Ishikawa (cell line): ENCODE measurements at regions not wholly inside any gene's neighbourhood (a gene's known extent, or its start where the extent isn't known, plus 50 kb on each side); places are given as distances from the start of the nearest gene placed in this dataset.
A peak's percentile ranks its signal among the peaks of the same experiment; 100 is the strongest.

ENCODE experiments used
- CEBPB ChIP-seq: IDR thresholded peaks from 2 replicates; pipeline ENCODE4 v1.6.1; 2012
- CREB1 ChIP-seq: IDR thresholded peaks from 2 replicates; pipeline ENCODE4 v1.6.1; 2012; ENCODE audit warnings: low read depth
- EGR1 ChIP-seq: IDR thresholded peaks from 2 replicates; pipeline ENCODE4 v1.6.1; 2012
- EP300 ChIP-seq: IDR thresholded peaks from 2 replicates; pipeline ENCODE4 v1.6.1; 2012; ENCODE audit warnings: borderline replicate concordance
- FOXM1 ChIP-seq: IDR thresholded peaks from 2 replicates; pipeline ENCODE4 v1.6.1; 2012; ENCODE audit warnings: low read depth, borderline replicate concordance
- MAX ChIP-seq: IDR thresholded peaks from 2 replicates; pipeline ENCODE4 v1.6.1; 2012
- NFIC ChIP-seq: IDR thresholded peaks from 2 replicates; pipeline ENCODE4 v1.6.1; 2012
- RAD21 ChIP-seq: IDR thresholded peaks from 2 replicates; pipeline ENCODE4 v1.6.1; 2012; ENCODE audit warnings: low read depth
- REST ChIP-seq: IDR thresholded peaks from 2 replicates; pipeline ENCODE4 v1.6.1; 2012; ENCODE audit warnings: low read depth, mild to moderate bottlenecking
- TAF1 ChIP-seq: IDR thresholded peaks from 2 replicates; pipeline ENCODE4 v1.6.1; 2012; ENCODE audit warnings: low read depth, mild to moderate bottlenecking
- TCF12 ChIP-seq: IDR thresholded peaks from 2 replicates; pipeline ENCODE4 v1.6.1; 2012; ENCODE audit warnings: low read depth
- TEAD4 ChIP-seq: IDR thresholded peaks from 2 replicates; pipeline ENCODE4 v1.6.1; 2012
- YY1 ChIP-seq: IDR thresholded peaks from 2 replicates; pipeline ENCODE4 v1.6.1; 2012; ENCODE audit warnings: low read depth
- ZBTB7A ChIP-seq: IDR thresholded peaks from 2 replicates; pipeline ENCODE4 v1.6.1; 2012; ENCODE audit warnings: low read depth
- TF ChIP-seq, protein P1 (sequence below): IDR thresholded peaks from 2 replicates; pipeline ENCODE4 v1.6.1; 2012

- TF ChIP-seq MAX (0 out of 2 replicates have a peak, but pooled peaks have one; percentile 23), ZBTB7A (no peak)
- TF ChIP-seq, protein P1, sequence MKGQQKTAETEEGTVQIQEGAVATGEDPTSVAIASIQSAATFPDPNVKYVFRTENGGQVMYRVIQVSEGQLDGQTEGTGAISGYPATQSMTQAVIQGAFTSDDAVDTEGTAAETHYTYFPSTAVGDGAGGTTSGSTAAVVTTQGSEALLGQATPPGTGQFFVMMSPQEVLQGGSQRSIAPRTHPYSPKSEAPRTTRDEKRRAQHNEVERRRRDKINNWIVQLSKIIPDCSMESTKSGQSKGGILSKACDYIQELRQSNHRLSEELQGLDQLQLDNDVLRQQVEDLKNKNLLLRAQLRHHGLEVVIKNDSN: no peak
These were observed 198.7 kb downstream of the C9orf50 start for GRCh38 chr9:129422032-129422842.

- no peak for TF ChIP-seq EP300
- TF ChIP-seq FOXM1: no peak
- no peak for TF ChIP-seq MAX
- no peak for TF ChIP-seq YY1
These were observed 199.5 kb downstream of the C9orf50 start for GRCh38 chr9:129421371-129421770.

GRCh38 chr9:129420721-129421120 is 200.2 kb downstream of the C9orf50 start:
- TF ChIP-seq FOXM1: no peak
- TF ChIP-seq TEAD4: no peak
- no peak for TF ChIP-seq REST
- no peak for TF ChIP-seq EGR1
- no peak for TF ChIP-seq RAD21
- TF ChIP-seq MAX: no peak
- TF ChIP-seq YY1: no peak
- TF ChIP-seq CEBPB: no peak
- no peak for TF ChIP-seq ZBTB7A
- TF ChIP-seq, protein P1: no peak
- no peak for TF ChIP-seq CREB1

- TF ChIP-seq TAF1 (no peak), CREB1 (no peak), TCF12 (no peak), EP300 (no peak), RAD21 (no peak), CEBPB (no peak), REST (no peak), ZBTB7A (no peak), YY1 (no peak), EGR1 (no peak), NFIC (no peak), TEAD4 (no peak), MAX (no peak), FOXM1 (no peak)
- TF ChIP-seq, protein P1: no peak
These were observed 201.5 kb downstream of the C9orf50 start for GRCh38 chr9:129419382-129419899.

GRCh38 chr9:129418451-129418850 is 202.4 kb downstream of the C9orf50 start:
- no peak for TF ChIP-seq REST
- TF ChIP-seq YY1: no peak
- TF ChIP-seq NFIC: no peak
- TF ChIP-seq ZBTB7A: no peak
- no peak for TF ChIP-seq MAX
- TF ChIP-seq TEAD4: no peak
- no peak for TF ChIP-seq EP300
- no peak for TF ChIP-seq TCF12
- TF ChIP-seq, protein P1: no peak
- TF ChIP-seq CREB1: no peak
- TF ChIP-seq FOXM1: no peak
- no peak for TF ChIP-seq TAF1
